ENCODE measurements at regions not wholly inside any gene's neighbourhood (a gene's known extent, or its start where the extent isn't known, plus 50 kb on each side); places are given as distances from the start of the nearest gene placed in this dataset.

- intact Hi-C loops (cut with micrococcal nuclease; ENCODE audit: unreplicated experiment), result no loop called here
- POLR2A ChIA-PET, result no interaction called here
- in situ Hi-C loops (cut with HindIII; ENCODE audit: low pct_unique_long_range_greater_than_20kb, low sequenced_read_pairs), result no loop called here
Measured at GRCh38 chr2:147568109-147568508, 276.7 kb upstream of the ACVR2A start.

GRCh38 chr2:147567136-147567535 is 277.7 kb upstream of the ACVR2A start:
- ChIA-PET POLR2A (no interaction called here), CTCF (no interaction called here)
- no peak for TF ChIP-seq CTCF (IDR thresholded peaks at IDR 0.05)
- in situ Hi-C loops (cut with HindIII; ENCODE audit: low pct_unique_long_range_greater_than_20kb, low sequenced_read_pairs), result no loop called here
- no peaks in the 10 kb centered on the region for H3K9me3 ChIP-seq (ENCODE audit: control insufficient read depth, insufficient read depth, low read depth, low read length)
- DNase-seq (ENCODE audit: low read depth, low spot score) (no peak), ATAC-seq (no peak)
- H3K4me3 ChIP-seq (ENCODE audit: low read depth in 2 of 2, low read length in 2 of 2), result no peak overlapping the region
- no TSS peak for BruUV-seq (replicated peaks)
- no peaks in the 10 kb centered on the region for H3K27me3 ChIP-seq (ENCODE audit: control insufficient read depth, insufficient read depth, low read length)
- intact Hi-C loops (cut with micrococcal nuclease; ENCODE audit: unreplicated experiment), result no loop called here
- no peaks in the 10 kb centered on the region for H3K36me3 ChIP-seq (ENCODE audit: control insufficient read depth, insufficient read depth, low read length)
- H3K27ac ChIP-seq (ENCODE audit: low read length), result no peak overlapping the region
- H3K4me1 ChIP-seq (ENCODE audit: control insufficient read depth, insufficient read depth, low read length), result no peaks in the 10 kb centered on the region

More at GRCh38 chr2:147568109-147568508, 276.7 kb upstream of the ACVR2A start:
- no peak for TF ChIP-seq TCF7L2 (IDR thresholded peaks at IDR 0.05; ENCODE audit: low read depth, low read length)
- no peak for TF ChIP-seq REST (IDR thresholded peaks at IDR 0.05; ENCODE audit: insufficient read depth in 1 of 2, low read depth in 2 of 2, low read length in 1 of 2)
- DNase-seq (ENCODE audit: low read depth, low spot score) (no peak), ATAC-seq (no peak)
- H3K27me3 ChIP-seq (ENCODE audit: control insufficient read depth, insufficient read depth, low read length), result no peaks in the 10 kb centered on the region
- H3K27ac ChIP-seq (ENCODE audit: low read length), result no peak overlapping the region
- H3K36me3 ChIP-seq (ENCODE audit: control insufficient read depth, insufficient read depth, low read length), result no peaks in the 10 kb centered on the region
- H3K4me3 ChIP-seq (ENCODE audit: low read depth in 2 of 2, low read length in 2 of 2), result no peak overlapping the region
- BruUV-seq (replicated peaks), result no TSS peak
- CTCF ChIA-PET, result no interaction called here
- no peaks in the 10 kb centered on the region for H3K4me1 ChIP-seq (ENCODE audit: control insufficient read depth, insufficient read depth, low read length)
- no peaks in the 10 kb centered on the region for H3K9me3 ChIP-seq (ENCODE audit: control insufficient read depth, insufficient read depth, low read depth, low read length)

- POLR2A ChIA-PET, result no interaction called here
- no peak overlapping the region for H3K4me3 ChIP-seq (ENCODE audit: low read depth in 2 of 2, low read length in 2 of 2)
- no peak overlapping the region for H3K27ac ChIP-seq (ENCODE audit: low read length)
- TF ChIP-seq POLR2AphosphoS5 (IDR thresholded peaks at IDR 0.05; ENCODE audit: low read depth, low read length) (no peak), REST (IDR thresholded peaks at IDR 0.05; ENCODE audit: insufficient read depth in 1 of 2, low read depth in 2 of 2, low read length in 1 of 2) (no peak), SIN3A (IDR thresholded peaks at IDR 0.05; ENCODE audit: borderline replicate concordance, insufficient read depth, low read depth, low read length) (no peak), CTCF (IDR thresholded peaks at IDR 0.05) (no peak), TCF7L2 (IDR thresholded peaks at IDR 0.05; ENCODE audit: low read depth, low read length) (no peak)
- no peak for ATAC-seq
- H3K4me1 ChIP-seq (ENCODE audit: control insufficient read depth, insufficient read depth, low read length), result no peaks in the 10 kb centered on the region; the same call in 1 of the 2 replicates
- no peak for DNase-seq (ENCODE audit: low read depth, low spot score)
- no peaks in the 10 kb centered on the region for H3K36me3 ChIP-seq (ENCODE audit: control insufficient read depth, insufficient read depth, low read length)
- H3K27me3 ChIP-seq (ENCODE audit: control insufficient read depth, insufficient read depth, low read length), result no peaks in the 10 kb centered on the region
- intact Hi-C loops (cut with micrococcal nuclease; ENCODE audit: unreplicated experiment) (no loop called here), in situ Hi-C loops (cut with HindIII; ENCODE audit: low pct_unique_long_range_greater_than_20kb, low sequenced_read_pairs) (no loop called here)
- BruUV-seq (replicated peaks), result no TSS peak
- CTCF ChIA-PET, result no interaction called here
- H3K9me3 ChIP-seq (ENCODE audit: control insufficient read depth, insufficient read depth, low read depth, low read length), result no peaks in the 10 kb centered on the region
Measured at GRCh38 chr2:147560810-147561535, 283.9 kb upstream of the ACVR2A start.
